A673 (cell line): ENCODE measurements at regions not wholly inside any gene's neighbourhood (a gene's known extent, or its start where the extent isn't known, plus 50 kb on each side); places are given as distances from the start of the nearest gene placed in this dataset.

ENCODE experiments used
- BruUV-seq: library from RNA; stranded (reverse); fragments of 400-500 nt; replicated peaks from 2 replicates; lab custom pipeline; 2021; lab: Mats Ljungman, UMichigan
- CTCF ChIA-PET: fragments of 300-600 bp; sonication (Branson Sonifier 250); formaldehyde crosslinking; loops from one replicate; lab custom pipeline; 2022; ENCODE audit warnings: antibody characterized with exemption; lab: Charles Lee
- POLR2A ChIA-PET: fragments of 300-600 bp; sonication (Branson Sonifier 250); formaldehyde crosslinking; loops from one replicate; lab custom pipeline; 2022; ENCODE audit warnings: antibody characterized with exemption; ENCODE audit not compliant: low non-redundant PET; lab: Charles Lee
- DNase-seq: peaks from one replicate; pipeline ENCODE4 v3.0.0-alpha.2; 2015; ENCODE audit warnings: low spot score
- H3K27ac ChIP-seq: fragments of 200-600 bp; sonication (generic); 2 replicates; pipeline ENCODE4 v1.5.1; 2016; ENCODE audit warnings: mixed run types, low read depth, mild to moderate bottlenecking, mixed read lengths, antibody characterized with exemption, low read length; ENCODE audit not compliant: poor library complexity, severe bottlenecking
- H3K27me3 ChIP-seq: fragments of 200-600 bp; sonication (generic); replicated peaks from 2 replicates; pipeline ENCODE4 v1.6.1; 2017; ENCODE audit warnings: mixed run types, low read depth, mild to moderate bottlenecking, mixed read lengths, antibody characterized with exemption, low read length; ENCODE audit not compliant: insufficient read depth, poor library complexity
- H3K36me3 ChIP-seq: fragments of 200-600 bp; sonication (generic); 2 replicates; pipeline ENCODE4 v1.6.1; 2016; ENCODE audit warnings: mixed run types, mild to moderate bottlenecking, mixed read lengths, antibody characterized with exemption, low read length; ENCODE audit not compliant: insufficient read depth, poor library complexity, severe bottlenecking
- H3K4me1 ChIP-seq: fragments of 200-600 bp; sonication (generic); 2 replicates; pipeline ENCODE4 v1.6.1; 2017; ENCODE audit warnings: mixed run types, mild to moderate bottlenecking, mixed read lengths, antibody characterized with exemption, low read length; ENCODE audit not compliant: insufficient read depth, poor library complexity, severe bottlenecking
- H3K4me3 ChIP-seq: fragments of 200-600 bp; sonication (generic); 2 replicates; pipeline ENCODE4 v1.5.1; 2016; ENCODE audit warnings: low read depth, mixed run types, mild to moderate bottlenecking, mixed read lengths, low read length; ENCODE audit not compliant: poor library complexity, severe bottlenecking
- H3K9me3 ChIP-seq: fragments of 200-600 bp; sonication (generic); 2 replicates; pipeline ENCODE4 v1.6.1; 2016; ENCODE audit warnings: mixed run types, low read depth, mild to moderate bottlenecking, mixed read lengths, antibody characterized with exemption, low read length; ENCODE audit not compliant: poor library complexity, severe bottlenecking
- CTCF ChIP-seq: fragments of 300-800, 200-600 bp; sonication (generic); conservative IDR thresholded peaks from 2 replicates; pipeline ENCODE4 v1.5.1; 2017; ENCODE audit warnings: low read depth, mild to moderate bottlenecking, antibody characterized with exemption, low read length, moderate library complexity, mixed read lengths
- EZH2 ChIP-seq: fragments of 200-600 bp; sonication (generic); IDR thresholded peaks from 2 replicates; pipeline ENCODE4 v1.6.1; 2017; ENCODE audit warnings: borderline replicate concordance, low read depth, mild to moderate bottlenecking, mixed read lengths, antibody characterized with exemption, low read length; ENCODE audit not compliant: poor library complexity, severe bottlenecking
- intact Hi-C: fragments of 100-400 bp; cut with micrococcal nuclease; formaldehyde crosslinking; loops from one replicate; pipeline ENCODE4 v1.10.0; 2022; ENCODE audit not compliant: unreplicated experiment

DNA sequence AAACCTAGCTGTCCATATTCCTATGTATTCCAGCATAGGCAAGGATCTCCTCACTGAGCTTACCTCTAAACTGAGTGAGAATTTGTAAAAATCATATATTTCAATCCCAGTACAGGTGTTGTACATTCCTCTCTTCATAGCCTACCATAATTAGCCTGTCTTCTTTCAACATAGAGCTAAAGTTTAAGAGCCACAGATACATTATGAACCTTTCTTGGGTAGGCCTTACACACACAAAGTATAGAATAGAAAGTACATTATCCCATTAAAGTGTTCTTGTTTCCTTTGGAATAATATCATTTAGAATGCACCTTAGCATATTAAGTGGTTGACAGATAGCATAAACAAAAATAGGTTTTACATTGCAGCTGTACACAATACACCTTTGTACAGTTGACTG, 282.1 kb upstream of the TMEM161B start:
- no TSS peak for BruUV-seq
- POLR2A ChIA-PET = no interaction called here
- Histone ChIP-seq H3K9me3 (no peaks in the 10 kb centered on the region), H3K4me3 (no peak overlapping the region), H3K27ac (no peak overlapping the region), H3K36me3 (no peaks in the 10 kb centered on the region), H3K4me1 (no peaks in the 10 kb centered on the region), H3K27me3 (no peaks in the 10 kb centered on the region)
- TF ChIP-seq CTCF (no peak), EZH2 (no peak)
- DNase-seq = no peak
- CTCF ChIA-PET = no interaction called here
- intact Hi-C loops = no loop called here

DNA sequence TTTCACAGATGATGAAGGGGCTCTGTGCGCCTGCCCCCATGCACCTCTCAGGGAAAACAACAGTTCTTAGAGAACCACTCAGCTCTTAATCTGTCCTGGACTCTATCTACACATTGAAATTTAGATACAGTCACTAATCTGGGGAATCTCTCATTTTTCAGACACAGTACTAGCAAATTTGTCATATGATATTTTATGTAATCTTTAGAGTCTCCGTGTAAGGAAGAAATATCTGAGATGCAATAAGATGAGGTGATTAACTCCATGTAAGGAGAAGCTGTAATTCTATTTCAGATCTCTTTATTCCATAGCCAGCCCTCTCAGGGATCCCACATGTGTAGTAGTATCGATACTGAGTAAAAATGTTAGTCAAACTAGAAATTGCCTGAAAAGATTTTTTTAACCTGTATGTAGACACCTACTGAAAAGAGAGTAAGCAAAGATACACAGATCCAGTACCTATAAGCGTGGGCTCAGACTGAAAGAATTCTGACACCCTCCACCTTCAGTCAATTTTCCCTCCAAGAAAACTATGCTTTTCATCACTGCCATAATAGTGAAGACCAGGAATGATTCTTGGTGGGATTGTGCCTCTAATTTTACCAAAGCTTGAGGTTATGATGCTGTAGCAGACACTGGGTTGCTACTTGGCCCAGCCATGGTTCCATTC, 279.6 kb upstream of the TMEM161B start:
- no peaks in the 10 kb centered on the region for H3K36me3 ChIP-seq
- BruUV-seq = no TSS peak
- TF ChIP-seq CTCF = no peak
- ChIA-PET CTCF (no interaction called here), POLR2A (interaction anchor here (0.6 kb wide), 1 partner anchor 207 kb away, joined by 3 read pairs; no protein-coding TSS in a partner anchor)
- intact Hi-C loops = no loop called here
- H3K4me3 ChIP-seq = no peak overlapping the region
- no peak for DNase-seq
- H3K27ac ChIP-seq = no peak overlapping the region
- H3K4me1 ChIP-seq = no peaks in the 10 kb centered on the region
- no peaks in the 10 kb centered on the region for H3K9me3 ChIP-seq
- H3K27me3 ChIP-seq = no peaks in the 10 kb centered on the region

DNA sequence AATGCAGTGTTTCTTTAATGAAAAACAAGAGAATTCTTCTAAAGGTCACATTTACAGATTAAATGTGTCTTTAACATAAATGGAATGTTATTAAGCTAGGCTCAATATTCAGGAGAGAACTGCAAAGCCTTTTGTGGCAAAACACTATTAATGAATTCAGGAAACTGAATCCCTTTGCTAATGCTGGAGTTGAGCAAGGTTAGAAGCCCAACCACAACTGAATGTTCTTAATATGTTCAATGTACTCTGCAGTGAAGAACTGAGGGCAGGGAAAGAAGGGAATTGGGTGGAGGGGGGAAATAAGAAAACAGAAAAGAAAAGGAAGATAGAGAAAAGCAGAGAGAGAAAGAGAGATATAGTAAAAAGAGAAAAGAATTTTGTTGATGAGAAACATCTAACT, 276.7 kb upstream of the TMEM161B start:
- TF ChIP-seq CTCF (no peak), EZH2 (no peak)
- H3K4me3 ChIP-seq = no peak overlapping the region
- no peaks in the 10 kb centered on the region for H3K9me3 ChIP-seq
- H3K36me3 ChIP-seq = no peaks in the 10 kb centered on the region
- DNase-seq = no peak
- ChIA-PET CTCF (no interaction called here), POLR2A (no interaction called here)
- no TSS peak for BruUV-seq
- intact Hi-C loops = no loop called here
- H3K27ac ChIP-seq = no peak overlapping the region
- H3K27me3 ChIP-seq = no peaks in the 10 kb centered on the region
- H3K4me1 ChIP-seq = no peaks in the 10 kb centered on the region
